ENCODE measurements at regions not wholly inside any gene's neighbourhood (a gene's known extent, or its start where the extent isn't known, plus 50 kb on each side); places are given as distances from the start of the nearest gene placed in this dataset.

DNA sequence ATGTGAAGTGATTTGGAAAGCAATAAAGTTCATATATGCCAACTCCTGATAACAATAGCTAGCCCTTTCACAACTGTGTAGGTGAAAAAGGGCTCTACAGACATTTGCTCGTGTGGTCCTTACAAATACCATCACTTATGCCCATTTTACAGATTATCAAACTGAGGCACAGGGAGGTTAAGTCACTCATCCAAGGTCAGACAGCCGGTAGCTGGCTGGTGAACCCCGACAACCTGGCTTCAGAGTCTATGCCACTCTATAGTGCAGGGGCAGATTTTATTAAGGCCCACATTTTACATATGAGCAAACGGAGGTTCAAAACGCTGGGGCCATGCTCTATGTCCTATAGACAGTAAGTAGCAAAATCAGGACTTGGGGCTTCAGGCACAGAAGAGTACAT is 280.5 kb downstream of the RRAGC start:
- no peak for FAIRE-seq
- no peak for TF ChIP-seq CTCF (IDR thresholded peaks at IDR 0.05; ENCODE audit: insufficient read depth, missing control alignments)
- DNase-seq (ENCODE audit: insufficient read length, low spot score), result no peak

DNA sequence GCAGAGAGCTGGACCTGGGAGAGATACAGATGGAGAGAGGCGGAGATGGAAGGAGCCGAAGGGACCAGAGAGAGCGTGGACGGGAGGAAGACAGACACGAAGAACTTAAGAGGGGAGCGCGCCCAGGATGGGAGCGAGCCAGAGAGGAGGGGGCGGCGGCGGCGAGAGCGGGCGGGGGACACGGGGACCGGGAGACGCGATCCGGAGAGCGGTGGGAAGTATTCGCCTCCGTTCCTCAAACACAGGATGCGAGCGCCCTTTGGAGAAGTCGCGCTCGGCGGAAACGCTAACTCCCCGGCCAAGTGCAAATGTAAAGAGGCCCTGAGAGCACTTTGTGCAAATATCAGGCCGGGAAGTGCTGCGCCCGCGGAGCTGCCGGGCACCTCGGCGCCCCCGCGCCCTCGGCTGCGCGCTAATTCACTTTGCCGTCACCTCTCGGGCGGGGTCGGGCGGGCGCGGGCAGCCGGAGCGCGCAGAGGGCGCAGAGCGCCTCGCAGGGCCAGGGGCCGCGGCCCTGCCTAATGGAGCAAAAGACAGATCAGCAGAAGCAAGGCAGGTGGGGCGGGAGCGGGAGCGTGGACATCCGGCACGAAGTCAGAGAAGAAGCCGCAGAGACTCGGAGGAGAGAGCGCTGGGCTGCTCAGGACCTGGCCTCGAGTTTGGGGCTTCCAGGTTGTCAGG is 281.2 kb downstream of the RRAGC start:
- DNase-seq (ENCODE audit: insufficient read length, low spot score) (no peak), FAIRE-seq (no peak)
- no peak for TF ChIP-seq CTCF (IDR thresholded peaks at IDR 0.05; ENCODE audit: insufficient read depth, missing control alignments)

DNA sequence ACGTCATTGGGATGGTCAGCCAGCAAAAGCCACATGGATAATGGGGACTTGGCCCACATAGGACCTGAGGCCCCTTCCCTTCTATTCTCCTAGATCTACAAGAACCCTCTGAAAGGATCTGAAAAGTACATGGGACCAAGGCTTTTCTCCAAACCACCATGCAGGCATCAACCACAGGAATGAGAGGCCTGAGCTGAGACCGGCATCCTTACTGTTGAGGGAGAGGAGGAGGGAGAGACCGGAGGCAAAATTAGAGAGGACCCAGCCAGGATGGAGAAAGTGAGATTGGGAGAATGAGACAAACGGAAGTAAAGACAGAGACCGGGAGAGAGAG is 281.7 kb downstream of the RRAGC start:
- TF ChIP-seq CTCF (IDR thresholded peaks at IDR 0.05; ENCODE audit: insufficient read depth, missing control alignments), result no peak
- DNase-seq (ENCODE audit: insufficient read length, low spot score) (no peak), FAIRE-seq (no peak)

DNA sequence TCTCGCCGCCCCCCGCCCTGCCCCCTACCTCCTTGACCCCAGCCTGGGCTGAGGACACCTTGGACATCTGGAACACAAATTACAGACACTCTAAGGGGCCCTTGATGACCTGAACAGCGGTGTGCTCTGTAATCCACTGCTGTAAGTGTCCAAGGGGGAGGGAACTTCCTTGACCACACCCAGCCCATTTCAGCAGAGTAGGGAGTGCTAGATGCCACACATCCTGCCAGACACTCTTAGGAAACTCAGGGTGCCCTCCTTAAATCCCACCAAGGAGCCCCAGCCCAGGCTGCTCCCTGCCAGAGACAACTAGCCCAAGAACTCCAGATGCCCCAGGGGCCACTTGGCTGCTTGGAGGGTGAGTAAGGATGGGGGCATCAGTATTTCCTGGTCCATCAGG is 282.2 kb downstream of the RRAGC start:
- TF ChIP-seq CTCF (IDR thresholded peaks at IDR 0.05; ENCODE audit: insufficient read depth, missing control alignments), result no peak
- FAIRE-seq (no peak), DNase-seq (ENCODE audit: insufficient read length, low spot score) (no peak)

GRCh38 chr1:38576241-38576640 is 283.3 kb downstream of the RRAGC start:
- TF ChIP-seq CTCF (IDR thresholded peaks at IDR 0.05; ENCODE audit: insufficient read depth, missing control alignments), result no peak
- FAIRE-seq, result no peak
- DNase-seq (ENCODE audit: insufficient read length, low spot score), result no peak

DNA sequence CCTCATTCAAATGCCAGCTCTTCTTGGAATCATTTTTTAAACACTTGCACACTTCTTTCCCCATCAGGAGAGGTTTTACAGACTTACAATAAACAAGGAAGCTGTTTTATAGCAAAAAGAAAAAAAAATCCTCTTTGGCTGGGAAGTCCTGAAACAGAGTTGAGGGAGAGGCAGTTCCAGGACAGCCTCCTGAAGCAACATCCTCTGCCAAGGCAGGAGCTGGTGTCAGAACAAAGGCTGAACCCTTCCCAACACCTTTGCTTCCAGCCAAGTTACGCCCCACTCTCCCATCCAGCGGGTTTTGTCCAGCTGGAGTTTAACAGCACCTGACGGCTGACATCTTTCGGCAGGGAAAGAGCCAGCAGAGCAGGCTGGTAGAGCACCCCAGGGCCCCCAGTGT is 287.8 kb downstream of the RRAGC start:
- no peak for FAIRE-seq
- no peak for TF ChIP-seq CTCF (IDR thresholded peaks at IDR 0.05; ENCODE audit: insufficient read depth, missing control alignments)
- no peak for DNase-seq (ENCODE audit: insufficient read length, low spot score)

DNA sequence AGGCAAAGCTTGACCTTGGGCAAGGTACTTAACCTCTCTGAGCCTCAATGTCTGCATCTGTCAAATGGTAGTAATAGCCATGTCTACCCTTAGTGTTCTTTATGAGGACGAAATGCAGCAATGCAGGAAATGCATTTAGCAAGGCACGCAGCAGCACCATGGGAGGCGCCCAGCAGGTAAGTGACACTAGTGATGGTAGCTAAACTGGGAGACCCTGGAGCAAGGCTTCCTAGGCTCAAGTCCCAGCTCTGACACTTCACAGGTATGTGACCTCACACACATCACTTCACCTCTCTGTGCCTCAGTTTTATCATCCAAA is 289.0 kb downstream of the RRAGC start:
- FAIRE-seq, result no peak

More for the DNA sequence above, 289.0 kb downstream of the RRAGC start:
- no peak for TF ChIP-seq CTCF (IDR thresholded peaks at IDR 0.05; ENCODE audit: insufficient read depth, missing control alignments)
- no peak for DNase-seq (ENCODE audit: insufficient read length, low spot score)

All from D721Med (cell line).